ENCODE measurements at regions not wholly inside any gene's neighbourhood (a gene's known extent, or its start where the extent isn't known, plus 50 kb on each side); places are given as distances from the start of the nearest gene placed in this dataset.

GRCh38 chr12:83349907-83350611, 663.4 kb downstream of the TMTC2 start:
- DNase-seq (ENCODE audit: low read depth) = no peak
- no peak for FAIRE-seq
- no peak for TF ChIP-seq CTCF (IDR thresholded peaks at IDR 0.05; ENCODE audit: insufficient read depth, low read length, severe bottlenecking)
- H3K36me3 ChIP-seq (ENCODE audit: control insufficient read depth, insufficient read depth, low read length) = no peaks in the 10 kb centered on the region
- H3K4me3 ChIP-seq (ENCODE audit: low read depth, low read length) = no peak overlapping the region
- no peaks in the 10 kb centered on the region for H3K27me3 ChIP-seq (ENCODE audit: control insufficient read depth, insufficient read depth, low read length)

GRCh38 chr12:83346333-83346732, 659.6 kb downstream of the TMTC2 start:
- Histone ChIP-seq H3K36me3 (ENCODE audit: control insufficient read depth, insufficient read depth, low read length) (no peaks in the 10 kb centered on the region), H3K4me3 (ENCODE audit: low read depth, low read length) (no peak overlapping the region), H3K27me3 (ENCODE audit: control insufficient read depth, insufficient read depth, low read length) (no peaks in the 10 kb centered on the region)
- no peak for TF ChIP-seq CTCF (IDR thresholded peaks at IDR 0.05; ENCODE audit: insufficient read depth, low read length, severe bottlenecking)
- FAIRE-seq (no peak), DNase-seq (ENCODE audit: low read depth) (no peak)

GRCh38 chr12:83343767-83344166, 657.1 kb downstream of the TMTC2 start:
- Histone ChIP-seq H3K27me3 (ENCODE audit: control insufficient read depth, insufficient read depth, low read length) (no peaks in the 10 kb centered on the region), H3K4me3 (ENCODE audit: low read depth, low read length) (no peak overlapping the region), H3K36me3 (ENCODE audit: control insufficient read depth, insufficient read depth, low read length) (no peaks in the 10 kb centered on the region)
- TF ChIP-seq CTCF (IDR thresholded peaks at IDR 0.05; ENCODE audit: insufficient read depth, low read length, severe bottlenecking) = no peak
- FAIRE-seq (no peak), DNase-seq (ENCODE audit: low read depth) (no peak)

- no peak for DNase-seq (ENCODE audit: low read depth)
- H3K4me3 ChIP-seq (ENCODE audit: low read depth, low read length) = no peak overlapping the region
- no peaks in the 10 kb centered on the region for H3K27me3 ChIP-seq (ENCODE audit: control insufficient read depth, insufficient read depth, low read length)
- no peak for FAIRE-seq
- H3K36me3 ChIP-seq (ENCODE audit: control insufficient read depth, insufficient read depth, low read length) = no peaks in the 10 kb centered on the region
- no peak for TF ChIP-seq CTCF (IDR thresholded peaks at IDR 0.05; ENCODE audit: insufficient read depth, low read length, severe bottlenecking)
Observed at GRCh38 chr12:83335748-83336147, 649.0 kb downstream of the TMTC2 start.

- H3K27me3 ChIP-seq (ENCODE audit: control insufficient read depth, insufficient read depth, low read length) = no peaks in the 10 kb centered on the region
- no peak overlapping the region for H3K4me3 ChIP-seq (ENCODE audit: low read depth, low read length)
- DNase-seq (ENCODE audit: low read depth) = no peak
- H3K36me3 ChIP-seq (ENCODE audit: control insufficient read depth, insufficient read depth, low read length) = no peaks in the 10 kb centered on the region
- no peak for TF ChIP-seq CTCF (IDR thresholded peaks at IDR 0.05; ENCODE audit: insufficient read depth, low read length, severe bottlenecking)
- no peak for FAIRE-seq
Observed at GRCh38 chr12:83326666-83327065, 640.0 kb downstream of the TMTC2 start.

GRCh38 chr12:83323866-83324265, 637.2 kb downstream of the TMTC2 start:
- H3K4me3 ChIP-seq (ENCODE audit: low read depth, low read length) = no peak overlapping the region
- FAIRE-seq (no peak), DNase-seq (ENCODE audit: low read depth) (no peak)
- H3K27me3 ChIP-seq (ENCODE audit: control insufficient read depth, insufficient read depth, low read length) = no peaks in the 10 kb centered on the region
- no peak for TF ChIP-seq CTCF (IDR thresholded peaks at IDR 0.05; ENCODE audit: insufficient read depth, low read length, severe bottlenecking)
- no peaks in the 10 kb centered on the region for H3K36me3 ChIP-seq (ENCODE audit: control insufficient read depth, insufficient read depth, low read length)

Measured in bronchial epithelial cell (primary cell).